ENCODE measurements at regions not wholly inside any gene's neighbourhood (a gene's known extent, or its start where the extent isn't known, plus 50 kb on each side); places are given as distances from the start of the nearest gene placed in this dataset.

GRCh38 chr6:90448836-90449235 lies 138.0 kb downstream of the MAP3K7 start:
- Histone ChIP-seq H3K27me3 (replicated peaks; ENCODE audit: control insufficient read depth, insufficient read depth, low read length) (no peaks in the 10 kb centered on the region), H3K4me3 (ENCODE audit: low read depth, low read length) (no peak overlapping the region), H3K36me3 (ENCODE audit: control insufficient read depth, insufficient read depth, low read length) (no peaks in the 10 kb centered on the region), H3K9me3 (no peaks in the 10 kb centered on the region), H3K4me1 (no peaks in the 10 kb centered on the region)
- Mint-ChIP-seq H3K4me3 (ENCODE audit: unreplicated experiment) (no peak overlapping the region), H3K27ac (ENCODE audit: unreplicated experiment) (no peak overlapping the region), H3K27me3 (ENCODE audit: insufficient read depth, unreplicated experiment) (peaks cover 11% of the 10 kb centered on the region), H3K36me3 (ENCODE audit: insufficient read depth, unreplicated experiment) (no peaks in the 10 kb centered on the region), H3K4me1 (ENCODE audit: low read depth, unreplicated experiment) (no peaks in the 10 kb centered on the region), H3K9me3 (ENCODE audit: unreplicated experiment) (no peaks in the 10 kb centered on the region)
- TF ChIP-seq CTCF (IDR thresholded peaks at IDR 0.05; ENCODE audit: insufficient read depth in 1 of 2, low read depth in 1 of 2, low read length in 1 of 2, severe bottlenecking in 1 of 2, unreplicated experiment in 1 of 2), result no peak
- no peak for DNase-seq
- intact Hi-C loops (cut with micrococcal nuclease; ENCODE audit: unreplicated experiment), result no loop called here
- ChIA-PET CTCF (no interaction called here), POLR2A (no interaction called here)
- BruUV-seq (replicated peaks), result no TSS peak

DNA sequence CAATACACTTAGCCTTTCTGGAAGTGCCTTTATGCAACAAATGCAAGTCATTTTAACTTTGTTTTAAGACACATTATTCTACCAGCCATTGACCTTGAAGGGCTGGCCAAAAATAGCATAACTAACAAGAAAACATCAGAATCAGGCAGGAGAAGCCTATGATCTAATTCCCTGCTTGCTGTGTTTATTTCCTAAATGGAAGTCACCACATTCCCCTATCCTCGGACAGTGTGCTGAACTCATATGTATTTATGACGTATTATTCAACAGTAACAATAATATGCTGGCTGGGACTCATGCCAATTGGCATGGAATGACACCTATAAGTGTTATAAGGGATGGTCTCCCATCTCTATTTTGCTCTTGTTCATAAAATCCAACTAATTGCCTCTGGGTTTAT lies 140.7 kb downstream of the MAP3K7 start:
- Mint-ChIP-seq H3K4me3 (ENCODE audit: unreplicated experiment) (no peak overlapping the region), H3K27me3 (ENCODE audit: insufficient read depth, unreplicated experiment) (peaks cover 14% of the 10 kb centered on the region), H3K27ac (ENCODE audit: unreplicated experiment) (no peak overlapping the region), H3K9me3 (ENCODE audit: unreplicated experiment) (no peaks in the 10 kb centered on the region), H3K4me1 (ENCODE audit: low read depth, unreplicated experiment) (no peaks in the 10 kb centered on the region), H3K36me3 (ENCODE audit: insufficient read depth, unreplicated experiment) (no peaks in the 10 kb centered on the region)
- H3K27me3 ChIP-seq (replicated peaks; ENCODE audit: control insufficient read depth, insufficient read depth, low read length), result no peaks in the 10 kb centered on the region; the same call in 1 of the 2 replicates
- ChIA-PET CTCF (no interaction called here), POLR2A (no interaction called here)
- DNase-seq, result no peak
- no peak for TF ChIP-seq CTCF (IDR thresholded peaks at IDR 0.05; ENCODE audit: insufficient read depth in 1 of 2, low read depth in 1 of 2, low read length in 1 of 2, severe bottlenecking in 1 of 2, unreplicated experiment in 1 of 2)
- H3K36me3 ChIP-seq (ENCODE audit: control insufficient read depth, insufficient read depth, low read length), result no peaks in the 10 kb centered on the region
- no peak overlapping the region for H3K4me3 ChIP-seq (ENCODE audit: low read depth, low read length)
- H3K9me3 ChIP-seq, result no peaks in the 10 kb centered on the region
- H3K4me1 ChIP-seq, result no peaks in the 10 kb centered on the region
- intact Hi-C loops (cut with micrococcal nuclease; ENCODE audit: unreplicated experiment), result no loop called here
- BruUV-seq (replicated peaks), result no TSS peak

DNA sequence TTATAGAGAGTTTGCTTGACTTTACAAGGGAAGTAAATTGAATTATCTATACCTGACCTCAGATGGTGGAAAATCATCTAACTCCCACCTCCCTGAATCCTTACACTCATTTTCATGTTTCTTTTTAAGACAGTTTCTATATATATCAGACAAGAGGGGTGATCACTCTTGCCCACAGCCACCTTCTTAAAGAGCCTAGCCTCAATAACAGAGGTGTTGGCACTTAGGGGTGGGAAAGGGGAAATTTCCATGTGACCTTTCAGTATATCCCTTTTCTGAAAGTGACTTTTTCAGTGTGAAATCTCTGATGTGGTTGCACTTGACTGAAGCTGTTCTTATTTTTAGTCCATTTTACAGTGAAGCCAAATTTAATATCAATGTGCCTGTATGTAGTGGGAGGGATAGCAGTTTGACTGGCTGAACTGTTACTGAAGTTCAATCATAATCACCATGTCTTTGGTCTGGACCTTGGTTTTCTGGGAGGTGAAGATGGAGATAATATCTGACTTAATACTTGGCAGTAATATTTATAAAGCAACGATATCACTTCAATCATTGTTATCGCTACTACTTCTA lies 141.3 kb downstream of the MAP3K7 start:
- H3K9me3 Mint-ChIP-seq (ENCODE audit: unreplicated experiment), result no peaks in the 10 kb centered on the region
- POLR2A ChIA-PET, result no interaction called here
- no peak for TF ChIP-seq CTCF (IDR thresholded peaks at IDR 0.05; ENCODE audit: insufficient read depth in 1 of 2, low read depth in 1 of 2, low read length in 1 of 2, severe bottlenecking in 1 of 2, unreplicated experiment in 1 of 2)

More for the DNA sequence above, 141.3 kb downstream of the MAP3K7 start:
- Mint-ChIP-seq H3K27ac (ENCODE audit: unreplicated experiment) (no peak overlapping the region), H3K27me3 (ENCODE audit: insufficient read depth, unreplicated experiment) (peaks cover 14% of the 10 kb centered on the region), H3K4me3 (ENCODE audit: unreplicated experiment) (no peak overlapping the region), H3K36me3 (ENCODE audit: insufficient read depth, unreplicated experiment) (no peaks in the 10 kb centered on the region), H3K4me1 (ENCODE audit: low read depth, unreplicated experiment) (no peaks in the 10 kb centered on the region)
- Histone ChIP-seq H3K4me1 (no peaks in the 10 kb centered on the region), H3K27me3 (replicated peaks; ENCODE audit: control insufficient read depth, insufficient read depth, low read length) (no peaks in the 10 kb centered on the region; the same call in 1 of the 2 replicates), H3K4me3 (ENCODE audit: low read depth, low read length) (no peak overlapping the region), H3K9me3 (no peaks in the 10 kb centered on the region), H3K36me3 (ENCODE audit: control insufficient read depth, insufficient read depth, low read length) (no peaks in the 10 kb centered on the region)
- no peak for DNase-seq
- no TSS peak for BruUV-seq (replicated peaks)
- CTCF ChIA-PET, result no interaction called here
- intact Hi-C loops (cut with micrococcal nuclease; ENCODE audit: unreplicated experiment), result no loop called here

Measured in Caco-2 (cell line).